K562 (cell line): ENCODE measurements at regions not wholly inside any gene's neighbourhood (a gene's known extent, or its start where the extent isn't known, plus 50 kb on each side); places are given as distances from the start of the nearest gene placed in this dataset.

Experiments
- ATAC-seq: fragments of 200-7000 bp; cut with Tn5 transposase; 3 replicates; pipeline ENCODE4 v1.9.1; 2020; ENCODE audit warnings: moderate library complexity
- BruUV-seq: library from RNA; stranded (reverse); fragments of 400-500 nt; replicated peaks from 2 replicates; lab custom pipeline; 2021; lab: Mats Ljungman, UMichigan
- CTCF ChIA-PET: fragments of 300-600 bp; formaldehyde crosslinking; extraction: SDS; loops from one replicate; lab custom pipeline; 2021; ENCODE audit warnings: low intra/inter-chr PET ratio; lab: Yijun Ruan, JAX
- POLR2A ChIA-PET: fragments of 300-600, 350-650 bp; sonication (Branson Sonifier 250); formaldehyde crosslinking; extraction: SDS; loops from one replicate; lab custom pipeline; 2021; ENCODE audit warnings: antibody characterized with exemption, inconsistent platforms; lab: Yijun Ruan, JAX
- DNase-seq, 4 experiments: peaks; one replicate each; pipeline versions ENCODE4 v3.0.0 to v3.0.0-alpha.2; 2011 to 2018; ENCODE audit warnings: low spot score in 3 of 4, mixed read lengths in 3 of 4; ENCODE audit errors: extremely low read depth in 1 of 4
- FAIRE-seq: peaks from 2 replicates; lab custom pipeline; 2011; peaks lifted over from hg19 to GRCh38; lab: Jason Lieb, UNC
- H2AFZ ChIP-seq: 2 replicates; pipeline ENCODE4 v1.6.0; 2011; ENCODE audit warnings: low read depth, low read length, control low read depth, inconsistent platforms
- H3K27ac ChIP-seq: fragments of 200-600 bp; 3 replicates; pipeline ENCODE4 v1.8.0; 2011; ENCODE audit warnings: low read depth, mild to moderate bottlenecking, control low read depth, inconsistent platforms, low read length, moderate library complexity, mixed read lengths; ENCODE audit errors: extremely low read depth
- H3K27me3 ChIP-seq, 2 experiments: fragments of 300-600 bp in 1 of 2; 2 replicates in 1 of 2; 3 replicates in 1 of 2; pipeline versions ENCODE4 v1.6.0 to v1.8.0; 2011; ENCODE audit warnings: inconsistent platforms in 2 of 2, low read length in 2 of 2, mild to moderate bottlenecking in 1 of 2, mixed read lengths in 1 of 2, moderate library complexity in 1 of 2; ENCODE audit not compliant: control insufficient read depth in 2 of 2, insufficient read depth in 2 of 2
- H3K36me3 ChIP-seq: fragments of 300-600 bp; 3 replicates; pipeline ENCODE4 v1.8.0; 2011; ENCODE audit warnings: mild to moderate bottlenecking, low read length, inconsistent platforms; ENCODE audit not compliant: control insufficient read depth, insufficient read depth
- H3K4me1 ChIP-seq, 2 experiments: fragments of 200-600 bp in 1 of 2; replicated peaks in 1 of 2; 2 replicates in 1 of 2; 3 replicates in 1 of 2; pipeline versions ENCODE4 v1.5.1 to v1.8.0; 2011; ENCODE audit warnings: inconsistent platforms in 2 of 2, low read length in 2 of 2, mild to moderate bottlenecking in 1 of 2, mixed read lengths in 1 of 2, moderate library complexity in 1 of 2; ENCODE audit not compliant: control insufficient read depth in 2 of 2, insufficient read depth in 2 of 2
- H3K4me2 ChIP-seq: 2 replicates; pipeline ENCODE4 v1.6.1; 2011; ENCODE audit warnings: low read length, control low read depth, inconsistent platforms, mixed read lengths; ENCODE audit not compliant: insufficient read depth
- H3K4me3 ChIP-seq: fragments of 200-600 bp; sonication (generic), shearing (Covaris generic); 2 replicates; pipeline ENCODE4 v1.5.1; 2016; ENCODE audit warnings: control low read depth, inconsistent platforms
- H3K79me2 ChIP-seq: fragments of 200-600 bp; 3 replicates; pipeline ENCODE4 v1.8.0; 2011; ENCODE audit warnings: low read length, inconsistent platforms; ENCODE audit not compliant: control insufficient read depth, insufficient read depth
- H3K9ac ChIP-seq, 2 experiments: 2 replicates each; pipeline versions ENCODE4 v1.6.0 to v1.6.1; 2011; ENCODE audit warnings: low read depth in 2 of 2, low read length in 2 of 2, control low read depth in 1 of 2, inconsistent platforms in 1 of 2, mild to moderate bottlenecking in 1 of 2, mixed read lengths in 1 of 2; ENCODE audit not compliant: insufficient read depth in 1 of 2
- H3K9me1 ChIP-seq: one replicate; pipeline ENCODE4 v1.6.0; 2011; ENCODE audit warnings: inconsistent platforms, mild to moderate bottlenecking, low read length, moderate library complexity; ENCODE audit not compliant: control insufficient read depth, insufficient read depth
- H3K9me3 ChIP-seq: replicated peaks from 2 replicates; pipeline ENCODE4 v1.5.1; 2011; ENCODE audit warnings: low read depth, low read length, inconsistent platforms; ENCODE audit not compliant: control insufficient read depth, insufficient read depth
- H4K20me1 ChIP-seq: replicated peaks from 2 replicates; pipeline ENCODE4 v1.6.1; 2011; ENCODE audit warnings: low read length, inconsistent platforms, mixed read lengths; ENCODE audit not compliant: control insufficient read depth, insufficient read depth
- ATF4 ChIP-seq: fragments of 450-650 bp; formaldehyde crosslinking; IDR thresholded peaks from 2 replicates; pipeline ENCODE4 v1.4.0; 2022; ENCODE audit warnings: mild to moderate bottlenecking, moderate library complexity
- C11orf30 ChIP-seq: fragments of 450-650 bp; IDR thresholded peaks from 2 replicates; pipeline ENCODE4 v1.6.1; 2016; ENCODE audit warnings: low read depth, mild to moderate bottlenecking
- ELF1 ChIP-seq: fragments of 200-800 bp; sonication (Bioruptor generic); IDR thresholded peaks from 2 replicates; pipeline ENCODE4 v1.6.1; 2016; ENCODE audit warnings: missing genetic modification characterization, missing compliant biosample characterization
- HMGXB4 ChIP-seq: sonication (generic); formaldehyde crosslinking; IDR thresholded peaks from 2 replicates; pipeline ENCODE4 v1.8.1; 2023; ENCODE audit warnings: mild to moderate bottlenecking, missing genetic modification reagents
- JUND ChIP-seq, 2 experiments: IDR thresholded peaks; 2 replicates in 1 of 2; 3 replicates in 1 of 2; pipeline ENCODE4 v1.6.1; 2011; ENCODE audit warnings: borderline replicate concordance in 2 of 2, low read depth in 2 of 2, low read length in 2 of 2, improper control_type of control experiment in 1 of 2, missing biosample characterization in 1 of 2, missing genetic modification characterization in 1 of 2, missing genetic modification reagents in 1 of 2
- MAFF ChIP-seq: IDR thresholded peaks from 2 replicates; pipeline ENCODE4 v1.6.1; 2012; ENCODE audit warnings: low read length, improper control_type of control experiment
- MAFG ChIP-seq: fragments of 450-650 bp; conservative IDR thresholded peaks from 2 replicates; pipeline ENCODE4 v1.6.1; 2016; ENCODE audit warnings: missing genetic modification characterization, missing compliant biosample characterization
- MAFK ChIP-seq: IDR thresholded peaks from 2 replicates; pipeline ENCODE4 v1.6.1; 2011; ENCODE audit warnings: low read length, improper control_type of control experiment
- STAT5B ChIP-seq: fragments of 250-450 bp; sonication (Bioruptor Pico); IDR thresholded peaks from 2 replicates; pipeline ENCODE4 v1.8.0; 2021; ENCODE audit warnings: mild to moderate bottlenecking, inconsistent platforms
- TFAM ChIP-seq: fragments of 250-450 bp; sonication (Bioruptor Pico); conservative IDR thresholded peaks from 2 replicates; pipeline ENCODE4 v1.5.0; 2021; ENCODE audit warnings: mild to moderate bottlenecking, moderate library complexity
- XRCC3 ChIP-seq: fragments of 450-650 bp; IDR thresholded peaks from 2 replicates; pipeline ENCODE4 v1.6.1; 2017; ENCODE audit warnings: mild to moderate bottlenecking, moderate library complexity
- ZNF316 ChIP-seq: fragments of 450-650 bp; IDR thresholded peaks from 2 replicates; pipeline ENCODE4 v1.6.1; 2016
- ZNF354B ChIP-seq: fragments of 250-450 bp; sonication (Bioruptor Pico); IDR thresholded peaks from 2 replicates; pipeline ENCODE4 v1.4.0; 2020
- WGBS: fragments of 100-300 bp; shearing (Covaris generic); methylation state at CpG from one replicate; pipeline ENCODE4 v1.1.6; 2016; ENCODE audit warnings: low coverage, mixed read lengths; ENCODE audit not compliant: insufficient coverage; ENCODE audit errors: missing lambda C conversion rate; 5-methylcytosine and 5-hydroxymethylcytosine counted together
- in situ Hi-C: fragments of 300-500 bp; cut with MboI; formaldehyde crosslinking; loops from 4 replicates; pipeline ENCODE4 v1.15.0; 2018; ENCODE audit warnings: inconsistent platforms, mixed read lengths
- intact Hi-C: fragments of 100-400 bp; cut with micrococcal nuclease; formaldehyde crosslinking; loops from 2 replicates; pipeline ENCODE4 v1.14.2; 2022

- TF ChIP-seq JUND (IDR thresholded peaks at IDR 0.05; ENCODE audit: borderline replicate concordance, low read depth, low read length): no peak
- TF ChIP-seq JUND (tag; IDR thresholded peaks at IDR 0.05; ENCODE audit: borderline replicate concordance, low read depth, low read length): no peak
- TF ChIP-seq XRCC3: no peak
- TF ChIP-seq HMGXB4 (CRISPR knock-in tag): no peak
- no peak for TF ChIP-seq ZNF354B
- TF ChIP-seq STAT5B (CRISPR knock-in tag): no peak
Measured at GRCh38 chr6:8683204-8683603, 247.9 kb upstream of the SLC35B3 start (continued).

- intact Hi-C loops: no loop called here
- Histone ChIP-seq H3K4me2 (no peak overlapping the region), H3K9me1 (no peaks in the 10 kb centered on the region), H4K20me1 (no peaks in the 10 kb centered on the region), H3K9me3 (no peaks in the 10 kb centered on the region; the same call in 1 of the 2 replicates), H3K27me3 (no peaks in the 10 kb centered on the region), H3K9ac (no peak overlapping the region), H3K27ac (no peak overlapping the region), H3K4me3 (no peak overlapping the region), H3K4me1 (no peaks in the 10 kb centered on the region), H2AFZ (no peak overlapping the region), H3K36me3 (no peaks in the 10 kb centered on the region), H3K79me2 (no peaks in the 10 kb centered on the region)
- POLR2A ChIA-PET: no interaction called here
- no peak for DNase-seq
- WGBS: 3% methylated on average over 2 of the region's 2 CpGs
- no TSS peak for BruUV-seq
- in situ Hi-C loops: no loop called here
- no peak for FAIRE-seq
- no peak for ATAC-seq
- TF ChIP-seq ATF4 (CRISPR knock-in tag) (no peak), MAFK (peak; percentile 91), TFAM (CRISPR knock-in tag) (no peak), ELF1 (tag) (no peak), MAFG (peak; percentile 46), C11orf30 (peak; percentile 44; the same call in 1 of the 2 replicates), MAFF (peak; percentile 88), ZNF316 (peak; percentile 57)
- CTCF ChIA-PET: no interaction called here
Measured at GRCh38 chr6:8679823-8680222, 244.5 kb upstream of the SLC35B3 start.
